H9 (cell line): ENCODE measurements at regions not wholly inside any gene's neighbourhood (a gene's known extent, or its start where the extent isn't known, plus 50 kb on each side); places are given as distances from the start of the nearest gene placed in this dataset.

Experiments used
- DNase-seq: peaks from one replicate; pipeline ENCODE4 v3.0.0-alpha.2; 2017
- H2AFZ ChIP-seq: one replicate; pipeline ENCODE4 v1.6.1; 2013; ENCODE audit warnings: mild to moderate bottlenecking, low read length, control low read depth, moderate library complexity
- H2AK5ac ChIP-seq: 2 replicates; pipeline ENCODE4 v1.6.1; 2013; ENCODE audit warnings: low read length, control low read depth, mixed read lengths; ENCODE audit not compliant: insufficient read length
- H2BK120ac ChIP-seq: one replicate; pipeline ENCODE4 v1.6.1; 2013; ENCODE audit warnings: low read depth, mild to moderate bottlenecking, low read length, control low read depth, inconsistent platforms; ENCODE audit not compliant: poor library complexity, severe bottlenecking
- H2BK12ac ChIP-seq: 2 replicates; pipeline ENCODE4 v1.6.1; 2013; ENCODE audit warnings: low read length, control low read depth, mixed read lengths, low read depth; ENCODE audit not compliant: insufficient read length
- H2BK15ac ChIP-seq: 2 replicates; pipeline ENCODE4 v1.6.1; 2013; ENCODE audit warnings: low read depth, low read length, control low read depth
- H2BK20ac ChIP-seq: one replicate; pipeline ENCODE4 v1.6.1; 2013; ENCODE audit warnings: low read depth, mild to moderate bottlenecking, low read length, control low read depth, inconsistent platforms; ENCODE audit not compliant: poor library complexity, severe bottlenecking
- H2BK5ac ChIP-seq: 2 replicates; pipeline ENCODE4 v1.6.1; 2013; ENCODE audit warnings: low read length, control low read depth, mixed read lengths; ENCODE audit not compliant: insufficient read length
- H3K14ac ChIP-seq: 2 replicates; pipeline ENCODE4 v1.6.1; 2013; ENCODE audit warnings: low read length, control low read depth; ENCODE audit not compliant: insufficient read depth
- H3K18ac ChIP-seq: 2 replicates; pipeline ENCODE4 v1.6.1; 2013; ENCODE audit warnings: low read depth, mild to moderate bottlenecking, mixed read lengths, low read length, control low read depth; ENCODE audit not compliant: insufficient read length
- H3K23ac ChIP-seq: 2 replicates; pipeline ENCODE4 v1.6.1; 2013; ENCODE audit warnings: low read length, control low read depth, mixed read lengths, low read depth; ENCODE audit not compliant: insufficient read length
- H3K23me2 ChIP-seq: 2 replicates; pipeline ENCODE4 v1.6.1; 2013; ENCODE audit warnings: low read depth, mild to moderate bottlenecking, mixed read lengths, low read length, control low read depth; ENCODE audit not compliant: insufficient read length, poor library complexity, severe bottlenecking
- H3K27ac ChIP-seq: 2 replicates; pipeline ENCODE4 v1.5.1; 2013; ENCODE audit warnings: low read length, control low read depth, mixed read lengths, low read depth; ENCODE audit not compliant: insufficient read length
- H3K27me3 ChIP-seq: 2 replicates; pipeline ENCODE4 v1.6.1; 2013; ENCODE audit warnings: low read length, control low read depth, inconsistent platforms; ENCODE audit not compliant: insufficient read depth
- H3K4ac ChIP-seq: 2 replicates; pipeline ENCODE4 v1.6.1; 2013; ENCODE audit warnings: low read depth, mild to moderate bottlenecking, control low read depth, inconsistent platforms, low read length, moderate library complexity
- H3K4me1 ChIP-seq: 2 replicates; pipeline ENCODE4 v1.6.1; 2013; ENCODE audit warnings: low read length, control low read depth, inconsistent platforms; ENCODE audit not compliant: insufficient read depth
- H3K4me2 ChIP-seq: 2 replicates; pipeline ENCODE4 v1.6.1; 2013; ENCODE audit warnings: low read length, control low read depth, mixed read lengths; ENCODE audit not compliant: insufficient read length, insufficient read depth
- H3K56ac ChIP-seq: 2 replicates; pipeline ENCODE4 v1.6.1; 2013; ENCODE audit warnings: low read depth, mild to moderate bottlenecking, mixed read lengths, low read length, control low read depth; ENCODE audit not compliant: insufficient read length
- H3K79me1 ChIP-seq: 2 replicates; pipeline ENCODE4 v1.6.1; 2013; ENCODE audit warnings: low read depth, mild to moderate bottlenecking, moderate library complexity, low read length, control low read depth, inconsistent platforms; ENCODE audit not compliant: insufficient read depth, poor library complexity, severe bottlenecking
- H3K79me2 ChIP-seq: 2 replicates; pipeline ENCODE4 v1.6.1; 2013; ENCODE audit warnings: low read length, control low read depth, inconsistent platforms; ENCODE audit not compliant: insufficient read depth
- H3K9ac ChIP-seq: 2 replicates; pipeline ENCODE4 v1.6.1; 2013; ENCODE audit warnings: low read length, control low read depth, mixed read lengths; ENCODE audit not compliant: insufficient read length; ENCODE audit errors: extremely low read depth
- H3K9me3 ChIP-seq: one replicate; pipeline ENCODE4 v1.6.1; 2013; ENCODE audit warnings: low read depth, low read length, inconsistent platforms; ENCODE audit not compliant: control insufficient read depth
- H3T11ph ChIP-seq: one replicate; pipeline ENCODE4 v1.6.1; 2013; ENCODE audit warnings: mild to moderate bottlenecking, low read length, control low read depth, inconsistent platforms
- H4K20me1 ChIP-seq: one replicate; pipeline ENCODE4 v1.6.1; 2013; ENCODE audit not compliant: control insufficient read depth, insufficient read length, insufficient read depth
- H4K5ac ChIP-seq: 2 replicates; pipeline ENCODE4 v1.6.1; 2013; ENCODE audit warnings: low read depth, mild to moderate bottlenecking, mixed read lengths, low read length, control low read depth; ENCODE audit not compliant: insufficient read length
- H4K8ac ChIP-seq: replicated peaks from 2 replicates; pipeline ENCODE4 v1.6.1; 2013; ENCODE audit warnings: low read length, control low read depth, mixed read lengths, low read depth; ENCODE audit not compliant: insufficient read length
- H4K91ac ChIP-seq: 2 replicates; pipeline ENCODE4 v1.6.1; 2013; ENCODE audit warnings: low read depth, mild to moderate bottlenecking, moderate library complexity, mixed read lengths, low read length, control low read depth; ENCODE audit not compliant: insufficient read length
- H3K27ac Mint-ChIP-seq, 3 experiments: 2 replicates in 2 of 3; 3 replicates in 1 of 3; pipeline ENCODE4 v1.8.0; 2020 to 2021; ENCODE audit warnings: mixed read lengths in 3 of 3, mild to moderate bottlenecking in 1 of 3, moderate library complexity in 1 of 3
- H3K27me3 Mint-ChIP-seq: 2 replicates; pipeline ENCODE4 v1.8.0; 2021; ENCODE audit warnings: low read depth, mild to moderate bottlenecking, moderate library complexity, mixed read lengths
- H3K36me3 Mint-ChIP-seq, 3 experiments: 2 replicates in 2 of 3; 3 replicates in 1 of 3; pipeline ENCODE4 v1.8.0; 2020 to 2021; ENCODE audit warnings: low read depth in 3 of 3, mixed read lengths in 3 of 3; ENCODE audit not compliant: insufficient read depth in 1 of 3
- H3K4me1 Mint-ChIP-seq, 2 experiments: 2 replicates each; pipeline ENCODE4 v1.8.0; 2020; ENCODE audit warnings: mixed read lengths in 2 of 2
- H3K4me3 Mint-ChIP-seq, 2 experiments: 2 replicates in 1 of 2; 3 replicates in 1 of 2; pipeline ENCODE4 v1.8.0; 2020 to 2021; ENCODE audit warnings: mild to moderate bottlenecking in 2 of 2, mixed read lengths in 2 of 2, moderate library complexity in 1 of 2
- H3K9me3 Mint-ChIP-seq, 2 experiments: 2 replicates in 1 of 2; 3 replicates in 1 of 2; pipeline ENCODE4 v1.8.0; 2020; ENCODE audit warnings: mild to moderate bottlenecking in 2 of 2, mixed read lengths in 2 of 2, moderate library complexity in 1 of 2
- WGBS: extraction: QIAGEN DNeasy Blood & Tissue Kit; methylation state at CpG from one replicate; pipeline ENCODE4 v1.1.7; 2013; ENCODE audit warnings: missing lambda C conversion rate, low lambda C conversion rate, mixed read lengths; ENCODE audit not compliant: insufficient read length; ENCODE audit errors: extremely low coverage; 5-methylcytosine and 5-hydroxymethylcytosine counted together
- TF ChIP-seq, protein P1 (sequence below): fragments of 200-600 bp; sonication (generic); conservative IDR thresholded peaks from 3 replicates; pipeline ENCODE4 v1.8.0; 2021; ENCODE audit warnings: antibody characterized with exemption, mild to moderate bottlenecking

DNA sequence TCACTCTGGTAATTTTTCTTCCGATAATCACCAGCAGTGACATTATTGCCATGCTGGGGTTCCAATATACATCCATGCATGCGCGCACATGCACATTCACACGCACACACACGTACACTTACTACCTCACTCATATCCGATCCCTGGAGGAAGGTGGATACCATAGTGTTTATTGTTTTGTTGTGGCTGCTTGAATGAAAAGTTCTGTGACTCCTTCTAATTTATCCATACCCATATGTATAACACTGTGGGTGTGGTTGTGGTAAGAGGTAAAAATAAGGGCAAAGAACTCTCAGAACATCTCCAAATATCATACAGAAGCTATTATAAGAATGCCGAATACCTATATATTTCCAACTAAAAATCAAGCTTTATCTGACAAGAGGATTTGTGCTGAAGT lies 407.8 kb upstream of the PODXL start:
- Histone ChIP-seq H4K91ac (no peak overlapping the region), H3K18ac (no peak overlapping the region), H2BK5ac (no peak overlapping the region), H3K14ac (no peak overlapping the region), H4K8ac (no peak overlapping the region), H2BK20ac (no peak overlapping the region), H4K5ac (no peak overlapping the region), H3K27ac (no peak overlapping the region), H3K79me1 (no peaks in the 10 kb centered on the region), H4K20me1 (no peaks in the 10 kb centered on the region), H3K9ac (no peak overlapping the region), H3K4ac (no peak overlapping the region), H3K56ac (no peak overlapping the region), H3T11ph (no peak overlapping the region), H3K4me2 (no peak overlapping the region), H3K23ac (no peak overlapping the region), H3K9me3 (no peaks in the 10 kb centered on the region), H2BK15ac (no peak overlapping the region), H2AK5ac (no peak overlapping the region), H2AFZ (no peak overlapping the region), H3K27me3 (no peaks in the 10 kb centered on the region), H3K23me2 (no peaks in the 10 kb centered on the region), H3K79me2 (no peaks in the 10 kb centered on the region), H2BK12ac (no peak overlapping the region), H3K4me1 (no peaks in the 10 kb centered on the region), H2BK120ac (no peak overlapping the region)
- peaks cover 4% of the 10 kb centered on the region in 2 experiments for H3K4me1 Mint-ChIP-seq
- H3K36me3 Mint-ChIP-seq = no peaks in the 10 kb centered on the region
- DNase-seq = no peak
- H3K27ac Mint-ChIP-seq = no peak overlapping the region
- TF ChIP-seq, protein P1, sequence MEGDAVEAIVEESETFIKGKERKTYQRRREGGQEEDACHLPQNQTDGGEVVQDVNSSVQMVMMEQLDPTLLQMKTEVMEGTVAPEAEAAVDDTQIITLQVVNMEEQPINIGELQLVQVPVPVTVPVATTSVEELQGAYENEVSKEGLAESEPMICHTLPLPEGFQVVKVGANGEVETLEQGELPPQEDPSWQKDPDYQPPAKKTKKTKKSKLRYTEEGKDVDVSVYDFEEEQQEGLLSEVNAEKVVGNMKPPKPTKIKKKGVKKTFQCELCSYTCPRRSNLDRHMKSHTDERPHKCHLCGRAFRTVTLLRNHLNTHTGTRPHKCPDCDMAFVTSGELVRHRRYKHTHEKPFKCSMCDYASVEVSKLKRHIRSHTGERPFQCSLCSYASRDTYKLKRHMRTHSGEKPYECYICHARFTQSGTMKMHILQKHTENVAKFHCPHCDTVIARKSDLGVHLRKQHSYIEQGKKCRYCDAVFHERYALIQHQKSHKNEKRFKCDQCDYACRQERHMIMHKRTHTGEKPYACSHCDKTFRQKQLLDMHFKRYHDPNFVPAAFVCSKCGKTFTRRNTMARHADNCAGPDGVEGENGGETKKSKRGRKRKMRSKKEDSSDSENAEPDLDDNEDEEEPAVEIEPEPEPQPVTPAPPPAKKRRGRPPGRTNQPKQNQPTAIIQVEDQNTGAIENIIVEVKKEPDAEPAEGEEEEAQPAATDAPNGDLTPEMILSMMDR = no peak
- H3K9me3 Mint-ChIP-seq = no peaks in the 10 kb centered on the region
- WGBS = no CpG with 5 or more reads among the region's 7 CpGs
- peaks cover 1% of the 10 kb centered on the region for H3K27me3 Mint-ChIP-seq
- H3K4me3 Mint-ChIP-seq = no peak overlapping the region
